HG03342 (cell line): ENCODE measurements at regions not wholly inside any gene's neighbourhood (a gene's known extent, or its start where the extent isn't known, plus 50 kb on each side); places are given as distances from the start of the nearest gene placed in this dataset.

ENCODE experiments used
- ATAC-seq: cut with Tn5 transposase; IDR thresholded peaks from one replicate; pipeline ENCODE4 v1.9.1; 2021; ENCODE audit warnings: mild to moderate bottlenecking, moderate library complexity; ENCODE audit not compliant: unreplicated experiment

DNA sequence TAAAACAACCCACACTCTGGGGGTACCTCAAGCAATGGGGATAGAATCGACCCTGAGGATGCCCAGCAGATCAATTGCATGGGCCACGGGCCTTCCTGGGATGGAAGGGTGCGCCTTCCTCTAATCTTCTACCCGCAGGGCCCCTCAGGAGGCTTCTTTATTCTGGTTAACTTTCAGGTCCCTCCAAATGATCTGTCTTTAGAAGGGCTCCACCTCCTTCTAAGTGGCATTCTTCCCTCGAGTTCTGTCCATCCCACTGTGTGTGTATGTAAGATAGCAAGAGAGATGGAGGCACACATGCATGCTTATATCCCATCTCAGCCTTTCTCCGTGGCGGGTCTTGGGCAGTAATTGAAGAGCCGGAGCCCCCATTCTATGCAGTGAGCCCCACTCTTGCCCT lies 125.7 kb downstream of the MRM1 start:
- no peak for ATAC-seq

DNA sequence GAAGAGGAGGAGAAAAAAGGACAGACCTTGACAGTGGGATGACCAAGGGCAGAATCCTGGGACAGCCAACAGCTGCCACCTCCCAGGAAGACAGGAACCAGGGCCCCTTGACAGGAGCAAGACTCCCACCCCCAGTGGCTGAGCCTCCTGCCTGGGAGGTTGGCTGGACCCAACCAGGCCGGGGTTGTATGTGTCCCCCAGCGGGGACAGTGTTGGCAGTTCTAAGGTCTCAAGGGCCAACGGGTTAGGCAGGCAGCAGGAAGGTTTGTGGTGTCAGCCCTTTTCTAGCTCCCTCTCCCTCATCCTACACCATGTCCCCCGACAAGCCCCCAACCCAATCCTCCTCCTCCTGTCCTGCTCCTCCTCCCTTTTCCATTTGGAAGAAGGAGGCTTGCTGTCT lies 126.2 kb downstream of the MRM1 start:
- no peak for ATAC-seq

GRCh38 chr17:36728030-36728991 lies 126.9 kb downstream of the MRM1 start:
- no peak for ATAC-seq

DNA sequence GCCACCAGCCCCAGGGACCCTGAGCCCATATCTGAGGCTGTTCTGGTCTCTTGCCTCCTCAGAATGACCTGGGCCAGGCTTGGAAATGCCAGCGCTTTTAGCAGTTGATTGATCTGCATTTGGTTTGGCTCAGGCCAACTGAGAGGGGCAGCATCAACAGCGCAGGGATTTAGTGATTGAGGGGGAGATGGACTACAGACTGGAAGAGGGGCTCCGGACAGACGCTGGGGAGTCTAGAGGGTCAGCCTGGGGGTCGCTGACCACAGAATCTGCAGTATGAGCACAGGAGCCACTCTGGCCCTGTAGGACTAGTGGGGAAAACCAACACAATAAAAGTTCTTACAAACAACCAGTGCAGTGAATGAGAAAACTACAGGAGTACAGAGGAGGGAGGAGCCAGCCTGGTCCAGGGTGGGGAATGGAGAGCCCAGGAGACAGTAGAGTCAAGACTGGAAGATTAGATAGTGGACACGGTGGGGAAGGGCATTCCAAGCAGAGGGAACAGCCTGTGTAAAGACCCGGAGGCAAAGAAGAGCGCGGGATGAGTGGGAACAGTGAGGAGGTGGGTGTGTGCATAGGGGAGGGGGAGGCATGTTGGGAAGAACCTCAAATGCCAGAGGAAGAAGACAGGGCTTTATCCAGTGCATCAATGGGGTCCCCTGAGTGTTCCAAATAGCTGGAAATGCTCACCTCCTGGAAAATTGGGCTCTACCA lies 128.9 kb downstream of the MRM1 start:
- ATAC-seq: no peak

GRCh38 chr17:36730857-36731490 lies 129.6 kb downstream of the MRM1 start:
- no peak for ATAC-seq

DNA sequence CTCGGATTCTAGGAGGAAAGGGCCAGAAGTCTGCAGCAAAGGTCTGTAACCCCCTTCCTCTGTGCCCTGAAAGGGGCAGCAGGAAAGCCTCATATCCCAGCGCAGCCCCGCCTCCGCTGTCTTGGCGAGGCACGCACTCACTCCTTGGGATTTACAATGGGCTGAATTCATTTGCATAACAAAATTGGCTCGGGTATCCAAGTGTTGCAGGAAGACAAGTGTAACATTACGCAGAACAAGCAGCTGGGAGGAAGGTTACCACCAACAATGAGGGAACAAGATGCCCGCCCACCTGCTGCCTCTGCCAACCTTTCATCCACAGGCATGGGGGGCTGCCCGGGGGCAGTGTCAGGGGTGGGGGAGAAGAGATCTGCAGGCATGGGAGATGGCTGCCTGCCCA lies 130.4 kb downstream of the MRM1 start:
- no peak for ATAC-seq

- no peak for ATAC-seq
These were observed 131.0 kb downstream of the MRM1 start for GRCh38 chr17:36732351-36732750.

DNA sequence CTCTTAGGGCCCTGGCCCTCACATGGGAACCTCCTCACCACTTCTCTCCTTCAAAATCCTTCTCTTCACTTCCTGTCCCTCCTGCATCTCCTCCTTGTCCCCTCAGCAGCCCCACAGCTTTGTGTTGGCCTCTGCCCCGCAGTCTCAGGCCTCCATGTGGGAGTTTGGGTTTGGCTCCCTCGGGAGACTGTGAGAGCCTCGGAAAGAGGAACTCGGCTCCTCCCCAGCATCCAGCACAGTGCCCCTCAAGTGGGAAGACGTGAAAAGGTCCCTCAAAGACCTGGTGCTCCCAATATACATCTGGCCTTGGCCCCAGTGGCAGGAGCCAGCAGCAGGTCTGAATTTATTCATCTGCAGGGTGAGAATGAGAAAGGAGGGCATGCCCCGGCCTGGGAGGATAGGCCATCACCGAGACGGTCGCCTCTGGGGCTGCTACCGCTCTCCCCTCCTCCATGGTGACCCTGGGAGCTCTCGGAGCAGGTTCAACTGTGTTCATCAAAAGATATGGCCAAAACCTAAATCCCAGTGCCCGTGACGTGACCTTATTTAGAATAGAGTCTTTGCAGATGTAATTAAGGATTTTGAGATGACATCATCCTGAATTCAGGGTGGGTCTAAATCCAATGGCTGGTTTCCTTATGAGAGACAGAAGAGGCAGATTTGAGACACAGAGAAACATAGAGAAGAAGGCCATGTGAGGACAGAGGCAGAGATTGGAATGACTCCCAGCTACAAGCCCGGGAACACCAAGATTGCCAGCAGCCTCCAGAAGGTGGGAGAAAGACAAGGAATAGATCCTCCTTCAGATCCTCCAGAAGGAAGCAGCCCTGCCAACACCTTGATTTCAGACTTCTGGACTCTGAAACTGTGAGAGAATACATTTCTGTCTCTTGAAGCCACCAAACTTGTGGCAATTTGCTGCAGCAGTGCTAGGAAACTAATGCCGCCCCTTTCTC lies 135.1 kb downstream of the MRM1 start:
- ATAC-seq: no peak

DNA sequence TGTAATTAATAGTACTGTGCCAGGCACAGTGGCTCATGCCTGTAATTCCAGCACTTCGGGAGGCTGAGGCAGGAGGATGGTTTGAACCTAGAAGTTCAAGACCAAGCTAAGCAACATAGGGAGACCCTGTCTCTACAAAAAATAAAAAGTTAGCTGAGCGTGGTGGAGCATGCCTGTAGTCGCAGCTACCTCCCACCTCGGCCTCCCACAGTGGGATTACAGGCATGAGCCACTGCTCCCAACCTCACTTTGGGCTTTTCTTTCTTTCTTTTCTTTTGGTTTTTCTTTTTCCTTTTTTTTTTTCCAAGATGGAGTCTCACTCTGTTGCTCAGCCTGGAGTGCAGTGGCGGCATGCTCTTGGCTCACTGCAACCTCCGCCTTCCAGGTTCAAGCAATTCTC lies 137.8 kb downstream of the MRM1 start:
- ATAC-seq: no peak

GRCh38 chr17:36740157-36740556 lies 138.8 kb downstream of the MRM1 start:
- ATAC-seq: no peak

- ATAC-seq: no peak
These were observed 139.9 kb downstream of the MRM1 start for GRCh38 chr17:36741019-36741902.

DNA sequence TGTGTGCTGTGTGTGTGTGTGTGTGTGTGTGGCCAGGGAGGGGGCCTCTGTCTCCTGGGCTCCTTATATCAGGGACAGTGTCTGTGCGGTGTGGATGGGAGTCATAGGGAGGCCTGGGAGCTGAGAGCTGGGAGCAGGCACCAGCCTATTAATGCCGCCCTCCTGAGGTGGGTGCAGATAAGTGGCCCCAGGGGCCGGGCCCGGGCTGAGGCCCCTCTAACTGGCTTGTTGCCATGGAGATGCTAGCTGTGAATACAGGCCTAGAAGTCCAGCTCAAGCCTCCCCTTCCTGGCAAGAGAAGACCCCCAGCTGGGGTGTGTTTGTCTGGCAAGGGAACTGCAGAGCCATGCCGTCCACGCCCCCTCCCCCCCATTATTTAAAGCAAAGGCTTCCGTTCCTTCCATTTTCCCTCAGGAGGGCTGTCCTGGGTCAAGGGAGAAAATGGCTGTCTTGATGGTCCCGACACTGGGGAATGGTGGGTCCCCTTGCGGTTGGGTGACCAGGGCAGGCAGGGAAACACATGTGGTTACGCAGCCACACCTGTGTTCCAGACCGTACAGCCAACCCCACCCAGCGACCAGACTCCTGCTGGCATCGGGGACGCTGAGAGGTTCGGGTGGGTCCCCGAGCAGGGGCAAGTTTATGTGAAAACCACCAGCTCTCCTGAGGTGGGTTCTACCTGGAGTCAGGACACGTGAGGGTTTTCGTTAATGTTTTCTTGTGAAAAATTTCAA lies 141.1 kb downstream of the MRM1 start:
- no peak for ATAC-seq

- ATAC-seq: no peak
These were observed 141.7 kb downstream of the MRM1 start for GRCh38 chr17:36743130-36743529.

DNA sequence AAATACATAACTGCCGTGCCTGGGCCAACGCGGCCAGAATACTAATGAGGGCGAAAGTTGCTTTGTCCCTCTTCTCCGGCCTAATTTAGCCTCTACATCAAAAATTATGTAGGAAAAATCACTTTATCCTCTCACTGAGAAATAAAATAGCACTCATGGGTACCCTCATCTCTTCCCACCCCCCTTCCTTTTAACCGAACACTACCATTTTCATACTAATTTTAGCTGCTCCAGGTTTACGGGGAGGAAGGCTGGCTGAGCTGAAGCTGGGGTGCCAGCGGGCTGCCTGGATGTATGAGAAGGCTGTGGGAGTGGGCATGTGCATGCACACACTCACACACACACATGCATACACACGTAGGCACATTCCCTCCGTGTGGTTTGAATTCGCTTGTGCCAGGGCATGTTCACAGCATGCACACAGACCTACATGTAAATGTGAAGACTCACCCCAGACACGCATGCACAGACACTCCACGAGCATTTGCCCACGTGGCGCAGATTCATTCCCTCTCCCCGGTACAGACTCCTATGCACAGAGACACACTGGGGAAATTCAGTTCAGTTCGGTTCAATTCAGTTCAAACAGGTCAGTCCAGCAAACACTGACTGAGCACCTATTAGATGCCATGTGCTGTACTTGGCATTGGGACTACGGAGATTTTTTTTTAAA lies 145.1 kb downstream of the MRM1 start:
- no peak for ATAC-seq

DNA sequence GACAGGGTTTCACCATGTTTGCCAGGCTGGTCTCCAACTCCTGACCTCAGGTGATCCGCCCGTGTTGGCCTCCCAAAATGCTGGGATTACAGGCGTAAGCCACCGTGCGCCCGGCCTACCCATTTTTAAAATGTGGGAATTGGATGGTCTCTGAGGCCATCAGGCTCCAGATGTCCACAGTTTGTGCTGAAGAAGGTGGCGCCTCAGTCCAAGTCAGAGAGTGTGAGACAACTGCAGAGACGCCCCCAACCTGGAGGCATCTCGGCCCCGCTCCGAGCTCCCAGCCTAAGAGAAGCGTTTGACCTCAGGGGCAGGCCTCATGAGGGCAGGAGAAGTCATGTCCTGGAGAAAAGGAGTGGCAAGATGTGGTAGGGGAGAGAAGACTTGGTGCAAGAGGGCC lies 146.5 kb downstream of the MRM1 start:
- ATAC-seq: no peak

GRCh38 chr17:36748272-36748671 lies 146.9 kb downstream of the MRM1 start:
- ATAC-seq: no peak

DNA sequence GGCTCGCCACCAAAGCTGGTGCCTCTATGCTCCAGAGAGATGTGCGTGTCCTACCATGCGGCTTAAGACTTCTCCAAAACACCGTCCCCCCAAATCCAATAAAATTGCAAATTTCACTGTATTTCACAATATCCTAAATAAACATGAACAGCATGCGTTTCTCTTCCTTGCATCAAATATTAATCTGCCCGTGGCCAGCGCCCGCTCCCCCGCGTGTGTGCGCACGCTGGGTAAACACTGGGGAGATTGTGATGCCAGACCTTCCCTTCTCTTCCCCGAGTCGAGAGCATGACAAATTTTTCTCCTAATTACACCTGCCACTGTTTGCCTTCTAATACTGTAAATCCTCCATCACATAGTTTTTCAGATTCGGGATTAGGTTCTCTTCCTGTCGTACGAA lies 148.1 kb downstream of the MRM1 start:
- no peak for ATAC-seq

GRCh38 chr17:36750316-36750885 lies 149.0 kb downstream of the MRM1 start:
- ATAC-seq: no peak
